Ureter (tissue), 1 donor: ENCODE measurements at regions not wholly inside any gene's neighbourhood (a gene's known extent, or its start where the extent isn't known, plus 50 kb on each side); places are given as distances from the start of the nearest gene placed in this dataset.
A peak's percentile ranks its signal among the peaks of the same experiment; 100 is the strongest.

Experiments used
- DNase-seq: peaks from one replicate; pipeline ENCODE4 v3.0.0-alpha.2; 2020; ENCODE audit warnings: low spot score
- donor health status: DM: yes; HTN: yes; CAD: no.

GRCh38 chr21:20737227-20737913 is 260.8 kb upstream of the NCAM2 start:
- no peak for DNase-seq

- DNase-seq = no peak
Measured at GRCh38 chr21:20739421-20739820, 258.8 kb upstream of the NCAM2 start.

- DNase-seq = no peak
Measured at GRCh38 chr21:20741445-20741844, 256.8 kb upstream of the NCAM2 start.

- DNase-seq = no peak
Measured at GRCh38 chr21:20760221-20760620, 238.0 kb upstream of the NCAM2 start.

- DNase-seq = no peak
Measured at GRCh38 chr21:20774737-20775136, 223.5 kb upstream of the NCAM2 start.

- no peak for DNase-seq
Measured at GRCh38 chr21:20779321-20779720, 218.9 kb upstream of the NCAM2 start.

GRCh38 chr21:20783611-20784010 is 214.6 kb upstream of the NCAM2 start:
- no peak for DNase-seq

GRCh38 chr21:20789729-20790500 is 208.3 kb upstream of the NCAM2 start:
- DNase-seq = no peak

- no peak for DNase-seq
Measured at GRCh38 chr21:20800106-20800505, 198.1 kb upstream of the NCAM2 start.

GRCh38 chr21:20802201-20802600 is 196.0 kb upstream of the NCAM2 start:
- no peak for DNase-seq

- no peak for DNase-seq
Measured at GRCh38 chr21:20802631-20803260, 195.5 kb upstream of the NCAM2 start.

GRCh38 chr21:20811702-20812101 is 186.5 kb upstream of the NCAM2 start:
- DNase-seq = no peak

GRCh38 chr21:20814090-20814489 is 184.1 kb upstream of the NCAM2 start:
- DNase-seq = no peak

GRCh38 chr21:20822666-20823065 is 175.5 kb upstream of the NCAM2 start:
- no peak for DNase-seq

GRCh38 chr21:20852866-20853265 is 145.3 kb upstream of the NCAM2 start:
- DNase-seq = no peak

GRCh38 chr21:20856926-20857325 is 141.3 kb upstream of the NCAM2 start:
- DNase-seq = no peak

GRCh38 chr21:20874202-20874601 is 124.0 kb upstream of the NCAM2 start:
- no peak for DNase-seq

GRCh38 chr21:20875742-20876141 is 122.5 kb upstream of the NCAM2 start:
- DNase-seq = no peak

- no peak for DNase-seq
Measured at GRCh38 chr21:20877976-20878375, 120.2 kb upstream of the NCAM2 start.

GRCh38 chr21:20882462-20883407 is 115.5 kb upstream of the NCAM2 start:
- DNase-seq = peak; percentile 43

GRCh38 chr21:20883408-20883800 is 114.8 kb upstream of the NCAM2 start:
- no peak for DNase-seq

GRCh38 chr21:20902511-20902910 is 95.7 kb upstream of the NCAM2 start:
- no peak for DNase-seq
